Fibroblast of peridontal ligament (primary cell): ENCODE measurements at regions not wholly inside any gene's neighbourhood (a gene's known extent, or its start where the extent isn't known, plus 50 kb on each side); places are given as distances from the start of the nearest gene placed in this dataset.

Experiments used
- DNase-seq: peaks from one replicate; pipeline ENCODE4 v3.0.0-alpha.2; 2010; ENCODE audit errors: extremely low read depth

DNA sequence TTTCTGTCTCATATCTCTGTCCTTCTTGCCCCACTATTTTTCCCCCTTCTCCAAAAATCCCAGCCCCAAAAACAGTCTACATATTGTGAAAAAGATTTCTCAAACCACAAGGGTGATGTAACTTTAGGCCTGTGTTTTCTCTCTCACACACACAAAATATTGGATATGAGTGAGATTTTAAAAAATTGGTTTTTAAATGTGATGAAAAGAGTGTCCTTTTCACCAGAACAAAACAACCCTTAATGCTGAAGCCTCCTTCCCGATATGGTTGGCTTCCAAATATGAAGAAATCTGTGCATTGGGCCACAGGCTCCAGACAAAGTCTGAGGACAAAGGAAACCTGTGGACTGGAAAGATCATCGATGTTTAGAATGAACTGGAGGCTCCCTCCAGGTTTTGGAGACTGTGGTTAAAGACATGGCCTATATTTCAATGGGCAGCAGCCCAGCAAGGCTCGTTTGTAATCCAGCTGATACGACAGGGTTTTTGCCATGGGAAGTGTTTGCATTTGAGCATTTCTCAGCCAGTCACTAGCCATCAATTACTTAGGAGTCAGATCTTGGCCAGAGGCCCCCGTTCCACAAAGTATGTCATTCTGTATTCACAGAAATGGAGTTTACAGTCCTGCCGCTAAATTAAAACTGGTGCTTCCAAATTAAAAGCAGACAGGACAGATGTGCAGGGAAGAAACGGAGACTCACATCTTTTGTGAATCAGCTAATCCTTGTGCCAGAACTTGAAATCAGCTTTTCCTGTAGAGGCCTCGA lies 546.3 kb downstream of the EBF1 start:
- DNase-seq: peak; percentile 93

DNA sequence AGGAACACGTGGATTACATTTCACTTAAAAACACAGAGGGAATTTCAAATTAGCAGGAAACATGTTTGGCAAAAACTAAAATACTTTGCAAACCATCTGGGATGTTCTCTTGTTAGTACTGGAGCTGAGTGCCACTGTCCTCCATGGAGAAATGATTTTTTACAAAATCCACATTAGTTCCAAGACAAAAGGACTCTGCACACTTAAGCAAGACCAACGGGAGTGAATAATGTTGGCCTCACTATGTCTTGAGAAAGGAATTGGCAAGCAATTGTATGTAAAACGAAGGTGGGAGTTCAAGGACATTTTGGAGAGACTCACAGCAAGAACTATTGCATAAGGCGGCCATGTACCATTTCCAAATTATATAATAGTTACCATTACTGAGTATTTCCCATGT lies 547.5 kb downstream of the EBF1 start:
- no peak for DNase-seq

DNA sequence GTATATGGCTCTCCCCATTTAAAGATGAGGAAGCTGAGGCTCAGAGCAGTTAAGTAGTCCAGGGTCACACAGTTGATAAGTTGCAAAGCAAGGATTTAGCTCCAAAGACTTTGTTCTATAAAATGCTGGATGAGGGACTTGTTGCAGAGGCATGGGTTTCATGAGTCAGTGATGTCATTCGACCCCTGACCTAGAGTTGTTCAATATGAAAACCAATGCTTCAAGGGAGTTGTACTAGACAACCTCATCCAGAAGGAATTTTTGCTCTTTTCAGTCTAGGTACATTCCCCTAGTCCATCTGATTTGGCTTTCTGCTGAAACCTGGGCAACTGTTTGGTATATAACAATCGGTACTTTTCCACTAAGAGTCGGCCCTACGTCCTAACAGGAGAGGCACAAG lies 550.4 kb downstream of the EBF1 start:
- peak; percentile 40 for DNase-seq

DNA sequence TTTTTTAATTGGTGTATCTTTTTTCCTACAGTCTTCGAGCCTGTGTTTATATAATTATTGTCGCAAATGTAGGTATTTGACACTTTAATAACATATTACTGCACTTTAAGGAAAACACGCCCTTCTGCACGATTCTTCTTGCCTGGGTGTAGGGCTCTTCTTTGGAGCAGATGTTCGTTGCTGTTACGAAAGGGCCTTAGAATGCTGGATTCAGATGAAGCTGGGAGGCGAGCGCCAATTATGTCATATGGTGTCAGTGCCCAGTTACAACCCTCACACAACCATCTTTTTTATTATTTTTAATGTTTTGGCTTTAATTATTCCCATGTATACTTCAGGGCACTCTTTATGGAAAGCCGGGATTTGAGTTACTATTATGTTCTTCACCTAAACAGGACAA lies 553.0 kb downstream of the EBF1 start:
- no peak for DNase-seq

DNA sequence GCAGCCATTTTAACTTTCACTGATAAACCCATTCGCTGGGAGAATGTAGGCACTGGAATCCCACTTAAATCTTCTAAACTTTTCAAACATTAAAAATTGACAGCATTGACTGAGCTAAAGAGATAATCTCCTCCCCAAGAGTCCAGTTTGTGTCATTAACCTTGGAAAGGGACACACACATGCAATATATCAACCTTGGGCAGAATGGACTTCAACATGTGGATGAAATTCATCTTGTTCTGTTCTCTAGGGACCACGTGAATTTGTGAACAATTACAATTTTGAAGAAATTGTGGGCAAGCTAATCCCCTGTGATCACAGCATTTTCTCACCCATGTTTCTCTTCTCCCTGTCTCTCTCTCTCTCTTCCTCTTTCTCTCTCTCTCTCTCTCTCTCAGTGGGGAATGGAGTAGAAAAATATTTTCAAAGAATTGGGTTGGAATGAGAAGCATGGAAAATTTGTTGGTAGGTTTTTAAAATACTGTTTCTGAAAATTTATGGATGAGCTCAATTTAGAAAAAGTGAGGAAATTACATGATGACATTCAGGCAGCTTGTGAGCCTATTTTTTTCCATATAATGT lies 553.7 kb downstream of the EBF1 start:
- no peak for DNase-seq

DNA sequence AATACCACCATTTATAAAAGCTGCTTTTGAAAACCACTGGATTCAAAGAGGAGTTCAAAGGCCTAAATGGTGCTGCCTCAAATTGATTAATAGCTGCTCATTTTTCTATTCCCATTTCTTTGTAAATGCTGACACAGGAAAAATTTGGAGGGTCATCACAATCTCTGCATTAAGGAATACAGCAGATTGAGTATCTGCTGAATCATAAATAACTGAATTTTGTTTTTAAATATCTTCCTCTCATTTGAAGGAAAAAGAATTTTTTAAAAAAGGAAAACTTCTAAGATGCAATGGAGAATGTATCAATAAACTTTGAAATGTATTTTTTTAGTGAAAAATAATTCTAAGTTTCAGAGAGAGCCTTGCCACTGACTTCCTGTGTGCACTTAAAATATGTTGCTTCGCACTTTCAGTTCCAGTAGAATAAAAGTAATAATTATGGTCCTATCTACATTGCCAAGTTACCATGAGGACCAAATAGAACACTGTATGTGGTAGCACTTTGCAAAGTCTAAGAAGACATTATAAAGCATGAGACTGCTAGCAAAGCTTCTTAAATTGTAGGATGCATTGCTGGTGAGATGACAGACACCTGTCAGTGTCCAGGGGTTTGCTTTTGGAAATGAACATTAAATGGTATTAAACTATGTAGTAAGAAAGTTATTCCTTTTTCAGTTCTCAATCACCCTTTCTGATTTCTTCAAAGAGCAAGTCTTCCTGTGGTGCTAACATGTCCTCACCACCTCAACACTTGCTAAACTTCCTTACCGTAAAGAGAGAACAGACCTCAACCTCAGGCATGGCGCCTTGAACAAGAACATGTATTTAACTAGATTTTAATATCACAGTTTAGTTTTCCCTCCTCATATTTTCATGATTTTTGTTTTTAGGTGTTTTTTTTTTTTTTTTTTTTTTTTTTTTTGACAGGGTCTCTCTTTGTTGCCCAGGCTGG lies 555.1 kb downstream of the EBF1 start:
- DNase-seq: no peak

DNA sequence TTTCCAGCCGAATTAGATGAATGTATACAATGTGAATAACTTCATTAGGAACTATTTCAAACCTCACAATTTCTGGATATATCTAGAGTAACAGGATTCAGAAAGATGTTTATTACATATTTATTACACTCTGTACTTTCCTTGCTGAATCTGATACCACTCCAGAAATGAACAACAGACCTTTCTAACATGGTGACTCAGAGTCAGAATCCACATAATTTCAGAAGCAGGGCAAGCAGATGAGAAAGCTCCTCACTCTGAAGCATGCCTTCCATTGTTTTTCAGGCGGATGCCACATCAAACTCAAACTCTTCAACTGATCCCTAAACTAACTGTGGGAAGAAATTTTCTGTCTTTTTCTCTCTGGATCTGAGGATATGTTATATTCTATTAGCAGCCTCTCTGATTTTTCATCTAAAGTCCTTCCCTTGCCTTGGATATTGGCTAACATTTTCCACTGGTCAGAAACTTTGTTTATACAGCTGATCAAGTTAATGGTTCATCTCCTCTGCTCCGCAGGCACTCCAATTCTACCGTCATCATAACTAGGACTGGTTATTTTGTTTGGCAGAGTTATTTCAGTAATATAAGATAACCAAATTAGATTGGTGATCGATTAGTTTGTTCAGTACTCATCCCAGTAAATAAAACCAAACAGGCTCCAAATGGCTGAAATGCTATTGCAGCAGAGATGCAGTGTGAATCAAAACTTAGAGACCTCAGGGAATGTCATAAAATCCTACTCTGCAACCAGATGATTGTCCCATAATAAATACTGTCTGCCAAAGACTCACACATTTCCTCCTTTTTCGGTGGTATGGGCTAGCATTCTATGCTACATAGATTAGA lies 556.0 kb downstream of the EBF1 start:
- DNase-seq: peak; percentile 95

DNA sequence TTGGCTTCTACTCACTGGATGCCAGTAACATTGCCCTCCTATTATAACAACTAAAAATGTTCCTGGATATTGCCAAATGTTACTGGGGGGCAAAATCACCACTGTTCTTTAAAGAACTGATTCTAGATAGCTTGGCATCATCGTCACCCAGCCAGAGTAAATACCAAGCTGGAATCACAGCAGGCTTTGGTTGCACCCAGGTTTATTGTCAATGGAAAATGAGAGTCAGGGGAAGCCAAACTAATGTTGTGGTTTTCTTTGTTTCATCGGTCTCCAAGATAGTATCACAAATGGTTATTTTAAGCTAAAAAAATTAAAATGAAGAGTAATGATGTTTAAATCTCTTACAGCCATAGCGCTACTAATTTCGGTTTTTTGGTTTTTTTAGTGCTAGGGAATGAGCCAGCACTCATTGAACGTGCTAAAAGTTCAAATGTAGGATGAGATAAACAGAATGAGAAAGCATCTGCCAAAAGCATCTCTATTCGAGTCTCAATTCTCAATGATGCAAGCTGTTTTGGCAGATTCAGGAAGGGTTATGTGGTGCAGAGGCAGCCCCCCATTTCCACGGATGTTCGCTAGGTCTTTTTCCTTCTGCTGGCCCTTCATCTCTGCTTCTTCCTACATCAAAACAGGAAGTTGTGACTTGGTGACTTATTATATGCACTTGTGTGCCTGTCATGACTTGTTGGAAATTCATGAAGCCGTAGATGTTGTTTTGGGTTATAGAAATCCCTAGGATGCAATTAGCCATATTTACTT lies 558.0 kb downstream of the EBF1 start:
- DNase-seq: no peak

DNA sequence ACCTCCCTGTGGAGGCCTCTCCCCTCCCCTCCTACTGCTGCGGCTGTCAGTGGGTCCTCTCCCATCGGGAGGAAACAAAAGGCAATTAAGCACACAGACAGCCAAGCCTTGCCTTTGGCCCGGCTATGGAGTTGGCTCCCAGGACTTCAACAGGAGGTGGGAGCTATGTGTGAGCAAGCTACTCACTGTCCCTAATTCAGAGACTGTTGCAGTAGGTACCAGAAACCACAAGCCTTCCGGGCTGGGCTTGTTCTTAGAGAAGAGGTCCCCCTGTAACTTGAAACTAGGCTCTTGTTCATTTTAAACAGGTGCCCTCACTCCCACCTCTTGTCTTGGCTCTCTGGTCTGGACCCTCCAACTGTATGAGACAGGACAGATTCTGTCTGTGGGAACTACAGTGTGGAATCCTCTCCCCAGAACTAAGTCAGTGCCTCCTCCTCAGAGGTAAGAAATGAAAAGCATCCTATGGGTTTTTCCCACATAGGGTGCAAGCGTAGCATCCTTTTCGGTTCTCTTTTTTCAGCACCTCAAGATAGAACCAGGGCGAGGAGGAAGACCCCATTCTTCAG lies 561.1 kb downstream of the EBF1 start:
- DNase-seq: no peak

DNA sequence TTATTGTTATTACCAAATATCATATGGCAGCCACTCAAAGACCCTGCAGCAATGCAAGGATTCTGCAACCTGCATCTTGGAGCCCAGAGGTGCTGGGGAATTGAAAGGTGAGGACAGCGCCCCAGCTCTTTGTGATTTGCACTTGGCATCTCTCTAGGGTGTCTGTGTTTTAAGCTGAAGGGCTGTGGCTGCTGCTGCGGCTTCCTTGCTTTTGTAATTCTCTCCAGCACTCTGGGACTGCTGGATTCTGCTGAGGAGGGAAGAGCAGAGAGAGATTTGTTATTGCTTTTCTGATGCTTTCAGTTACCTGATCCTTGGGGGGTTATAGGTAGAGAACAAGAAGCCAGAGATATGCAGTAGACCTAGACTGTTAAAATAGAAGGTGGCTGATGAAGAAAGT lies 562.4 kb downstream of the EBF1 start:
- no peak for DNase-seq

DNA sequence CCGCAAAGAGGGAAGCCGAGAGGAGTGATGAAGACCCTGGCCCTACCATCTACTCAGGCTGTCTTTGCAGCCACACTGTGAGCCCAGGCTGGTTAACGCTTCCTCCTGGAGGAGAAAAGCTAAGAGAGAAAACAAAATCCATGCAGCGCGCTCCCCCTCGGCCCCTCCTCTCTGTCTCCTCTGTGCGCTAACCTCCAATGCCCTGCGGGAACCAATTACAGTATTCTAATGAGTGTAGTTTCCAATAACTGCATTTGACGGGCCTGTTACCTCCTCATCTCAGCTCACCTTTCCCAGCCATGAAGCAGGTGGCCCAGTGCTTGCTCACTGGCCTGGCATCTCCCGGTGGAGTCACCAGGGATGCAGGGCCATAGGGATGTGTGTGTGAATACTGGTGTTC lies 565.5 kb downstream of the EBF1 start:
- no peak for DNase-seq

DNA sequence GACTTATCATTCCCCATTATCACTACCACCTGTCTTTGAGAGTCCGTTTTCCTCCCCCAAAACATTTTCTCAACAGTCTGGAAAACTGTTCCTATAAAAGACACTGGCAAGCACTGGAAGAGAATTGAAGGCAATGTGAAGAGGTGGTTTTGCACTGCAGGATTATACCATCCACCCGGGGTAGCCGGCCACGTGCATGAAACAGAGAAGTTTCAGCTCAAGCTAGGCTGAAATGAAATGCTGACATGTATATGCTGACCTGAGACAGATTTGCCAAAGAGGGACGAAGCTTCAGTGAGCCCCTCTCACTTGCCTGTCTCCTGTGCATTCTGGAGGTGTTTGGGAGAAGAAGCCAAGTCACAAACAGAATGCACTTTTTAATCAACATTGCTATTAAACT lies 567.0 kb downstream of the EBF1 start:
- DNase-seq: no peak

DNA sequence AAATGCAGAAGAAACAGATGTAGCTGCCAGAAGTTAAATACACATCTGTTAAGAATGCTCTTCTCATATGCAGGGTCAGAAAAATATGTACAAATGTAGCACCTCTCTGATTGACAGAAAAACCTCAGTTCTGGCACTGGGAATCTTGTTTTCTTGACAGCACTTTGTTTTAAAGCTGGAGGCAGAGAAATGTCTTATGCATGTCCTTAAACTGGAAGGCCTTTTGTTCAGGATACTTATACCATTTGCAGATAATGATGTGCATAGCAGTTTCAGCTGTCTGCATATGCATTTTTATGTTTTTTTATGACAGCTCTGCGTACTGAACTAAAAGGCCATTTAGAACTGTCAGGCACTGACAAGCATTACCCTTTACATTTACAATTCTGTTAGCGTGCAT lies 567.9 kb downstream of the EBF1 start:
- peak; percentile 25 for DNase-seq

DNA sequence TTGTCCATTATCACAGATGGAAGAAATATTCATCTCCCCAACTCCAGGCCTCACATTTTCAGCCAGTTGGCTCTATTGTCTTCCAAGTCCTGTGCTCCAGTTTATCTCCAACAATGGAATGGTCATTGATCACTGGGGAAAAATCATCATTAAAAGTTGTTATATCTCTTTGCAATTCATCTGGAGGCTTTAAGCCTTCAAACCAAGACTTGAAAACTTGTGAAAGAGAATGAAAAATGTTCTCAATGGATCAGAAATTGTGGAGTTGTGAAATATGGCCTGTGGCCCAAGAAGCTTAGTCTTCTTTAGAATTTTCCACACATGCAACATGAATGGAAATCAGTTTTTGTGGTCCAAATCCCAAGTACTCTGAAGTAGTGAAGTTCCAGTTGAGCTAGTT lies 569.6 kb downstream of the EBF1 start:
- peak; percentile 31 for DNase-seq

DNA sequence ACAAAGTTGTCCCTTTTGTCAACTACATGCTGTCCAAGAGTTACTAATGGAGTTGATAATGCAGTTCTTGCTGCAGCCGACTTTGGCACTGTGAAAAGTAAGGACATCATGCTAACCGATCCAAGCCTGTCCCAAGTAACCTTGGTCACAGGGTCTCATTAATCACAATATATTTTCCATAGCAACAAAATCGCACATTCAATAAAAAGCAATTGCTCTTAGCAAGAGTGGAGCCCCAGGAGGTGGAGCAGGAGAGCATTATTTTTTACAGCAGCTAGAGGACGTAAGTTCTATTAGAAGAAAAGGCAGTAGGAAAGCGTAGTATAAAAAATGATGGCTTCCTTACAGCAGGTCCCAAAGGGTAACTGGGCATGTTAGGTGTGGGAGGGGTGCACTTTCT lies 570.3 kb downstream of the EBF1 start:
- DNase-seq: no peak

DNA sequence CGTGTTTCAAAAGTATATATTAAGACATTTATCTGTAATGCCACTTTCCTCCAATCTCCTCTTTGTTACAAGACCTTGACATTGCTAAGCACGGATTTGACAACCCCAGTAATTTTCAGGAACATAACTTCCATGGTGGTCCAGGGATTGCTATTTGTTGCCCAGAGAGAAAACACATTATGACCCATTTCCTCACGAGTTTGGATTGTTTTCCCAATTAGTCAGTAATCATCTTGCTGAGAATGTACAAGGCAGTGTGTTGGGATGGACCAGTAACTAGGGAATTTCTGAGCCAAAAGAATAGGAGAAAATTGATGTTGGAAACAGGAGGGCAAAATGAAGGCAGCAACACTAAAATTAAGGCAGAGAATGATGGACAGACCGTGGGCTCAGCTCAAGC lies 574.1 kb downstream of the EBF1 start:
- DNase-seq: no peak

DNA sequence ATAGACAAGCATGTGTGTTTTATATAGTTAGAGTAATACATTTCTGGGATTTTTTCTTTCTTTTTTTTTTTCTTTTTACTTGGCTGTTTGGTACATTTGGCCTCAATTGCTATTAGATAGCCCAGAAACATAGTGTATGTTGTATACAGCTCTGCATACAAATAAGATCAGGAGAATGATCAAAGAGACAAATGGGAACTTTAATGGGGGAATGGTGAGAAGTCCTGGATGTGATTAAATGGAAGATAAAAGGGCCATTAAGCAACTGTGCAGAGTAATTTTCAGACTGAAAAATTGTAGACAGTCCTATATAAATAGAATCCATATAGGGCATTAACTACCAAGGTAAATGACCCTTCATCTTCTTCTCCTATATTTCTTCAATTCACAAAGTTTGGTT lies 575.6 kb downstream of the EBF1 start:
- no peak for DNase-seq

DNA sequence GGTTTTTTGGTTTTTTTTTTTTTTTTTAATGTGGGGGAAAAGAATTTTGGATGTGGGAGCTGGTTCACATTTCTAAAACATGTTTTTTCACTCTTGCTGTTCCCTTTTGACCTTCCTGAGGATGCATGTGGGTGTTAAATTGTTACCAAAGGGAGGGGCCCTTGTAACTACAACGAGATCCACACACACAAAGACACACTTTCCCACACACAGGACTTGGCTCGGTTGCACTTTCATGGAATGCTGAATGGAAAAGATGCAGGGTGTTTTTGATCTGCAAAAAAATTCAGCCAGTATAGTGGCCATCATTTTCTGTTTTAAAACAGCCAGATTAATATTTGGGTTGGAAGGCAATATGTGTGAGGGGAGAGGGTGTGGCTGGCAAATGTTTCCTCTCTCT lies 576.9 kb downstream of the EBF1 start:
- DNase-seq: peak; percentile 70

DNA sequence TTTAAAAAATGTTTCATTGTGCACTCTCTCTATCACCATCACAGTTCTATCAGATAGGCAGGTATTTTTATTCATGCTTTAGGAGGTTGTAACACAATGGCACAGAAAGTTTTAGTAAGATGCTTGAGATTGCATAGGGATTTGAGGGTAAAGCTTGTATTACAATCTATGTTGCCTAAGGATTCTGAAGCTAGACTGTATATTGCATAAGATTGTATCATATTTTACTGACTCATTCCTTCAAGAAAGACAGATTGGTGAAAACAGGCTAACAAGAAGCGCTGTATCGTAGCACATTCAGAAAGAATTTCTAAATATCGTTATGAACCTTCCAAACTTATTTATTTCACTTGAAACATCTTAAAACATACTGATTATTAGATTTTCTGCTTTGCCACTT lies 577.7 kb downstream of the EBF1 start:
- peak; percentile 89 for DNase-seq

DNA sequence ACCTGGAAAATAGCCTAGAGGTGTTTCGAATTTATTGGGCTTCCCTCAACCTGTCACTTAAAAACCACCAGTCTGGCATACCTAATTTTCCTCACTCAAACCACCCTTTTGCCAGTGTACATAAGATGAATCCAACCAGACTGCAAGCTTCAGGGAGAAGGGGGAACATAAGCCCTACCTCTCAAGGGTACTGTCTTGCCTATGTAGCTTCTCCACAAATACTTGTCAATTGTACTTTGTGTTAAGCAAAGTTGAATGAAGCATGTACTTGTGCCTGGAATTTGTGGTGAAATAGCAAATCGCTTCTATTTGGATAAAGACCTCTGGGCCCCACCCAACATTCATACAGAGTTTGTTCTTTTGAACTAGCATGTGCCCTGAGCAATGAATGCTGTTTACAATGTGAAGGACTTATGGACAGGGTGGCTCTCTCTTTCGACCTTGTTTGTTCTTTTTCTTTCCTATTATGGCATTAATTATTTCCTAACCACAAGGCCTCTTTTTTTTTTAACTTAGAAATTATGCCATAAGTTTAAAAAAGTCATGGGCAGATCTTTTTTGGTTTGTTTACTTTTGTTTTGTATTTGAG lies 580.2 kb downstream of the EBF1 start:
- peak; percentile 48 for DNase-seq
